GM19043 (cell line): ENCODE measurements at regions not wholly inside any gene's neighbourhood (a gene's known extent, or its start where the extent isn't known, plus 50 kb on each side); places are given as distances from the start of the nearest gene placed in this dataset.
"Not testable (repeated sequence)": the region's sequence is repeated elsewhere in the genome, so short reads cannot be mapped to it uniquely, and the experiment has no call there.

Experiments used
- ATAC-seq: cut with Tn5 transposase; IDR thresholded peaks from one replicate; pipeline ENCODE4 v1.9.1; 2021; ENCODE audit warnings: low read depth; ENCODE audit not compliant: unreplicated experiment

DNA sequence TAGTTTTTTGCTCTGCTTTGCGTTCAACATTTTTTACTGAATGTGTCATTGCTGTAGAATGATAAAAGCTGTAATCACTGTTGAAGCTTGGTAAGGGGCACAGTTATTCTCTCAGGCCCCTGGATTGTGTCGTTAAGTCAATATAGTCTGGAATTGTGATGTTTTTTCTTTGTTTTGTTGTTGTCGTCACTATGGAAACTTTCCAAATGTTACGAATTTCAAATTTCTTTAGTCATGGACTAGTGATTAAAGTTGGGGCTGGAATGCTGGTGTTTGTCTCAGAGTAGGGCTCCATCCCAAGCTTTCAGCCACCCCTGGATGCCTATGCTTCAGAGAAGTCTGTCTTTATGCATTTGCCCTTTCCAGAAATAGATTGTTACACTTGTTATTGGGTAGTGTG is 287.2 kb downstream of the CDH19 start:
- ATAC-seq, result no peak

DNA sequence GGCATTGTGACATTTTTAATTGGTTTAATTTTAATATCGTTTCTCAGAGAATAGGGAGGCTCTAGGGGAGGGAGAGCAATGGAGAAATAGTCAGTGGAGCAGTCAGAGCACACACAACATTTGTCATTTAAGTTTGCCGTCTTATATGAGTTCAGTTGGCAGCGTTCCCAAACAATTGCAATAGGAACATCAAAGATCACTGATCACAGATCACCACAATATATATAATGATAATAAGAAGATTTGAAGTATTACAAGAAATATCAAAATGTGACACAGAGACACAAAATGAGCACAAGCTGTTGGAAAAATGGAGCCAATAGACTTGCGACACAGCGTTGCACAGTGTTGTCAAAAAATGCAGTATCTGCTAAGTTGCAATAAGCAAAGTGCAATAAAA is 303.7 kb downstream of the CDH19 start:
- no peak for ATAC-seq

DNA sequence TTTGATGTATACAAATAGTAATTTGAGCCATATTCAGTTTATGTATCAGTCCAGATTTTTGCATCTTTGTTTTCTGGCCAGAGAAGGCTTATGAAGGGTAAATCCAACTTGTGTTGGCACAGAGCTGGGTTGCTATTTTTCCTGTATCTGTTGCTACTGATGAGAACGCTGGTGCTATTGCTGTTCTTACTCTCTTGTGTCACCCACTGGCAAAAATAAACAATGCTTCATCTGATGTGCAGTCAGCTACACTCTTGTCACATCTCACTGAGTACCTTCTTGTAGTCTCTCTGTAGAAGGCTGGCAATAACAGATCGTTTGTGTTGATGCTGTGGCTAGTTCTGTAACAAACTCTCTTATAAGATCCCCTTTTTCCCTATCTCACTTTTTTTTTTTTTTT is 323.4 kb downstream of the CDH19 start:
- ATAC-seq, result no peak

DNA sequence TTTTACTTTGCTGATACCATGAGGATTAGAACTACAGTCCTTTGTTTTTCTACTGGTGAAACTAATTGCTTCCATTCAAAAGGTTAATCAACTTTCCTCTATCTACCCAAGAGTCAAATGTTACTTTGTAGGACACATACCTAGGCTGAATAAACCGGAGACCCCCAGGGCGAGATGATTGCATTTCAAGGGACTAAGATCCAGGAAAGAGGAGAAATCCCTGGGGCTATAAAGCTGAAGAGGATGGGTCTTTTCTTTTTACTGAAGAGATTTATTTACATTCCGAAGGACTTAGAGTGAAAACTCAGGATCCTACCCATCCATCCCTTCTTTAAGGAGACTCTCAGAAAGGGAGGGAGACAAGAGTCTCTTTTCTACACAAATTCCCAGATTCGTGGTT is 331.9 kb downstream of the CDH19 start:
- ATAC-seq, result no peak

DNA sequence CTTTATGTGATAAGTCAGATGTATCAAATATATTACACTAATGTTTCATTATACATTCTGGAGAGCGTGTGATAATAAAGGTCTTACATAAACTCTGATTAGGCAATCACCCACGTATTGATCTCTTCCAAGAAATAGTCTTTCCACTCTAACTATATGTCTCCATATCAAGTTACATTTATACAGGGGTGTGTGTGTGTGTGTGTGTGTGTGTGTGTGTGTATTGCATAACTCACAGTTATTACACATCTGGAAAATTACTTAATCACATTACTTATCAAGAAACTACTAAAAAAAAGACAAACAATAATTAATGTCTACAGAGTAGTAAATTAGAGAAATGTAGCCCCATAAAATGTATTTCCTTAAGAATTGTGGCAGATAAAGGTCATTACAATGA is 339.8 kb downstream of the CDH19 start:
- ATAC-seq, result no peak

DNA sequence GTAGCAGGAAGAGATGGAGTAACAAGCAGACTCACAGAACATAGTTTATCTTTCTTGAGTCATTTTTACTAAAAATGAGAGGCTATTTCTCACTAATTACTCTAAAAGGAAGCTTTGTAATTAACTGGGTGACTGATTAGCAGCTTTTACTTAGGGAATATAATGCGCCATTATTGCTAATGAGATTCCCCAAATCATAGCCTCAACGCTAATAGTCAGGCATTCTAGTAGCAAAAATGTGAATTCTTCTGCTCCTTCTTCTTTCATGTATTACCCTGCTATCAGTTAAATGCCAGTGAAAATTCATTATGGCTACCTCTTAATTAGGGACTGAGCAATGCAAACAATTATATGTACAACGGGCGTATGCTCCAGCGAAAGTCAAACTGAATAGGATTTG is 349.8 kb downstream of the CDH19 start:
- ATAC-seq, result no peak

DNA sequence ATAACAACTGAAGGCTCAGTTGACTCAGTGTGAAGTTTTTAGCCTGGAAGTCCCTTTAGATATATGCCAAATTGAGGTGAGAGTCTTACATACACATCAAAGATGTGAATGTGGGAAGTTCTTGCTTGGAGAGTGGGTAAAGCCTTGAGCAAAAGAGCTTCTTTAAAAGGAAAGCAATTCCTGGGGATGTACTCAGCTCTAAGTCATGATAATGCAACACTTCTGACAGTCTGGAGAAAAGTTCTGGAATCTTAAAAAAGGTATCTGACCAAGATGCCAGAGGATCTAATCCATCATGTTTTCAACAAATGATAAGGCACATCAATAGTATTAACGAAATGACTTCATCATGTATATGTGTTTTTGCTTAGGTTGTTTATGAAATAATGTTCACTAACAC is 351.2 kb downstream of the CDH19 start:
- ATAC-seq, result no peak

DNA sequence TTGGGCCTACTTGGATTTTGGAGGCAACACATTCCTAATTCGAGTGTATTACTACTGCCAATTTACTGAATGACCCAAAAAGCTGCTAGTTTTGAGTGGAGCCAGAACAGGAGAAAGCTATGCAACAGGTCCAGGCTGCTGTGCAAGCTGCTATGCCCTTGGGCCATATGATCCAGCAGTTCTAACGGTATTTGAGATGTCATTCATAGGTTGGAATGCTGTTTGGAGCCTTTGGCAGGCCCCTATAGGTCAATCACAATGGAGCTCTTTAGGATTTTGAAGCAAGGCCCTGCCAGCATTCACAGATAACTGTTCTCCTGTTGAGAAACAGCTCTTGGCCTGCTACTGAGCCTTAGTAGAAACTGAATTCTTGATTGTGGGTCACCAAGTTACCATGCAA is 368.7 kb downstream of the CDH19 start:
- ATAC-seq, result no peak

DNA sequence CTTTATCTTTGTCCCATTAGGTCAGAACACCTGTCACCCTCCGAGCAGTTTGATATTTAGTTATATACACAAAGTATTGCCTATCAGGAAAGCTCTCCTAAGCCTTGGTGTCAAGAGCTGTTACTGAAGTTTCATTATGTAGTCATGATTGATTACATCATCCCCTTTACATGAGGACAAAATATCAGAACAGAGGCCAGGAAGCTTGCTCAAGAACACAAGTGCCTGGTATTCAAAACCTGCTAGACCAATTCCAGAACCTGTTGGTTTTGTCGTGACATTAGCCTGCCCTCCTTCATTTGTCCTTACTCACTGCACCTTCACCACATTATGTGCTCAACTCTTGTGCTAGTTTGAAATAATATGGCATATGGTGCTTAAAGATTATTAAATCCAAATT is 377.1 kb downstream of the CDH19 start:
- ATAC-seq, result no peak

DNA sequence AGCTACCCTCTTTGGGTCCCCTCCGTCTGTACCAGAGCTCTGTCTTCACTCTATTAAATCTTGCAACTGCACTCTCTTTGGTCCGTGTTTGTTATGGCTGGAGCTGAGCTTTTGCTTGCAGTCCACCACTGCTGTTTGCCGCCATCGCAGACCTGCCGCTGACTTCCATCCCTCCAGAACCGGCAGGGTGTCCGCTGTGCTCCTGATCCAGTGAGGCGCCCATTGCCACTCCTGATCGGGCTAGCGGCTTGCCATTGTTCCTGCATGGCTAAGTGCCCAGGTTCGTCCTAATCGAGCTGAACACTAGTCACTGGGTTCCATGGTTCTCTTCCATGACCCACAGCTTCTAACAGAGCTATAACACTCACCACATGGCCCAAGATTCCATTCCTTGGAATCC is 380.6 kb downstream of the CDH19 start:
- ATAC-seq, result not testable (repeated sequence)

DNA sequence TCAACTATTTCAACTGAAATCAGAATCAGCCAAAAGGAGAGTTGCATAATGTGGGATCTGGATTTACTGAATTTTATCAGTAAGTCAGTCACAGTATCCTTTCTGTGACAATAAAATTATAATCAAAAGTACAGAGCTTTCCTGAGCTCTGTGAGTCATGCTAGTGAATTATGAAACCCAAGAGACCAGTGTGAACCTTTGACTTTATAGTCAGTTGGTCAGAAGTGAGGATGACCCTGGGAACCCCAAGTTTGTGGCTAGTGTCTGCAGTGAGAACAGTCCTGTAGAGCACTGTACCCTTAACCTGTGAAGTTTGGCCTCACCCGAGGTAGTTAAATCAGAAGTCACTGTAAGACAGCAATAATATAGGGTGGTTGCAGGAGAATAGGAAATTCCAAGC is 381.7 kb downstream of the CDH19 start:
- ATAC-seq, result no peak

DNA sequence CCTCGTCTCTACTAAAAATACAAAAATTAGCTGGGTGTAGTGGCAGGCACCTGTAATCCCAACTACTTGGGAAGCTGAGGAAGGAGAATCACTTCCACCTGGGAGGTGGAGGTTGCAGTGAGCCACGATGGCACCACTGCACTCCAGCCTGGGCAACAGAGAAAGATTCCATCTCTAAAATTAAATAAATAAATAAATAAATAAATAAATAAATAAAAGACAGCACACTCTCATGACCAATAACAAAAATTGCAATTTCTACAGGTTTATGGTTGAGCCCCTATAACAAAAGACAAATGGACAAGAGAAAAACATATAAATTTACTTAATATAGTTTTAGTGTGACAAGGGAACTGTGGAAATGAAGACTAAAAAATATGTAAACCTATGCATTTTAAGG is 384.1 kb downstream of the CDH19 start:
- no peak for ATAC-seq

DNA sequence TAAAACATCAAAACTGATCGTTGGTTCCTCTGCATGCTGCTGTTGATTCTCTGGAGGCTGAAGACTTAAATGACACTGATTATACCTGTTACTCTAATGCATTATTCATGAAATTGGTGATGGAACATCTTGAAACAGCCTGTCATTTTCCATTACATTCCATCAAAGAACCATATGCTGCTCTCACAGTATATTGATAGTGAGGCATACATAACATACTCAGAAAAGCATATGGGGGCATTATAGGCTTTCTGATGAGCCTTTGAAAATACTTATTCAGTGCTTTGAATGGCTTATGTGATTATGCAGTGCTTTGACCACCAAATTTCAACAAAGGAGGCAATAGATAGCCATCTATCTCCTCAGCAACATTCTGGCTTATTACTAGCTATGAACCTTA is 392.1 kb downstream of the CDH19 start:
- ATAC-seq, result no peak

DNA sequence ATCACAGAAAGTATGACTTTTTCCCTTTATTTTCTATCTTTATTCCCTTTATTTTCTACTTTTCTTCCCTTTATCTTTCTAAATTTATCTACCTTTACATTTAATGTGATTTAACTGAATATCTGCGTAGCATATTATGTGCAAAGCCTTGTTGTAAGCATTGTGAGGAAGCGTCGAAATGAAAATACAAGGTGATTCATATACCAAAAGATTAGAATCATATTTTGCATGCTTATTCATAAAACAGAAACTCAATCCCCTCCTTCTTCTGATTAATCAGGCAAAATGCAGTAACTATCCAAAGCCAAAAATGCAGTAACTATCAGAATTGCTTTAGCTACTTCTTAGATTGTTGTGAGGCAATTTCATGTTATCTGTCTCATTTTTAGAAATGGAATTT is 393.0 kb downstream of the CDH19 start:
- ATAC-seq, result no peak

DNA sequence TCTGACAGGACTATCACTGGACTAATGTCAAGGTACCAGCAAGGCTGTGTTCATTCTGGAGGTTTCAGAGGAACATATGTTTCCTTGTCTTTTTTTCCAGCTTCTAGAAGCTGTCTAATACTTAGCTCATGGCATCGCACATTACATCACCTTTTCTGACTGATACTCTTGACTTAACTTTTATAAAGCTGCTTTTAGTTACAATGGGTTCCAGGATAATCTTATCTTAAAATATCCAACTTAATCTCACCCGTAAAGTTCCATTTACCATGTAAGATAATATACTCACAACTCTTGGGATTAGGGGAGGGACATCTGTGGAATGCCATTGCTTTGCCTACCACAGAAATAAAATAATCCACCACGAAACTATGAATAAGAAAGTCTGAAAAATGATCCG is 394.2 kb downstream of the CDH19 start:
- ATAC-seq, result no peak

DNA sequence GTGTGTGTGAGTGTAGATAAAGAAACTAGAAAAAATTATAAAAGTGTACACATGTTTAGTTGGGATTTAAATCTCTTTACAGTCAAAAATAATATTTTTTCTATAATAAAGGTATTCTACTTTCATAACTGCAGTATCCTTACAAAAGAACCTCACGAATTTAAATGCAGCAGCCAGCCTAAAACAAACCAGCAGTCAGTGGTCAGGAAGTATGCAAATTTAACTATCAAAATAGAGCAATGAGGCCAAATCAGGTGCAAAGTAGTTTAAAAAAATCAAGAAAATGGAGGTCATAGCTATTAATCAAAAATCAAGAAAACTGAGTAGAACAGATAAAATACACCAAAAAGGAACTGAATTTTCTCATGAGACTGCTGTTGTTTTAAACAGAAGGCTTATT is 407.1 kb downstream of the CDH19 start:
- no peak for ATAC-seq

DNA sequence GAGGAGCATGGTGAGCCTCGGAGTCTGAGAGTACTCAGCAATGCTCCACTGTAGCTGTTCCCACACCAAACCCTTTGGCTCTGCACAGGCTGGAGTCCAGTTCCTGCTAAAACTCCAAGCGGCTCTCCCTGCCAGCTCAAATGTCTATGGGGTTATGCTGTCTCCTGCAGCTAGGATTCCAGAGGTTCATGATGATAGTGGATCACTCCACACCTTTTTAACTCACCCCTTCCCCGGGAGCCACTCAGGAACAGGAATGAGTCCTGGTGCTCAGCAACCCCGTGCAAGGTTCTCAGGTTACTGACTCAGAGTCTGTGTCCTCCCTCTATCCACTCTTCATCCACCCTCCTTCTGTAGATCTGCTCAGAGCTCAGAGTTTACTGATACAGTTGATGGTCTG is 410.0 kb downstream of the CDH19 start:
- no peak for ATAC-seq

DNA sequence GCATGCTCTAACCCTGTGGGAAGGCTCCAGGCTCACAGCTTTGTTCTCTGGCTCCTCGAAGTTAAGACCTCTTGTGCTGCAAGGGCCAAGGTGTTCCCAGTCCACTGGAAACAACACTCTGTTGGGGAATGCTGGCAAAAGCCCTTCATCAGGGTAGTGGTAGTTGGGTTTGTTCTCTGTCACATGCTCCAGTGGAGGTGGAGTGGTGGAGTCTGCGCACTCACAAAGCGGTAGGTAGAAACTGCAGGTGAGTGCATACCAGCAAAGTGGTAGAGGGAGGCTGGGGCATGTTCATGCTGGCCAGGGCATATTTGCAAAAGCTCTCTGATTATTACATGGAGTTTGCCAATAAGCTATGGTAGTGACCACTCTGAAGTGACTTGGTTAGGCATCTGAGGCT is 410.5 kb downstream of the CDH19 start:
- no peak for ATAC-seq

DNA sequence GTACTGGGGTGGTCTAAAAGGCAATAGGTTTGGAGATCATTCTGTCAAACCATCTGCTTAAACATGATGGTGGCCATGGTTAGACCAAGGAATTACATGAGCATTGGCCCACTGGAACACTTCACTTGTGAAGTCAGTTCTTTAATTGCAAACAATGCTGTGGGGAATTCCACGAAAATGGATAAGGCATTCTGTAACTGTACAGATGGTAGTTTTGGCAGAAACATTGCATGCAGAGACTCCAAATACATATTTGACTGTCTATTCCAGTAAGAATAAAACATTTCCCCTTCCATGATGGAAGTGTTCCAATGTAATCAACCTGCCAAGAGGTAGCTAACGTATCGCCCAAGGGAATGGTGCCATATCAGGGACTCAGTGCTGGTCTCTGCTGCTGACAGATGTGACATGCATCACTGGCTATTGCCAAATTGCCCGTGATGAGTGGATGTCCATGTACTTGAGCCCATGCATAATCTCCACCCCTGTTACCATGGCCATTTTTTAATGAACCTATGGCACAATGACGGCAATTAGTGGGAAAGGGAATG is 417.9 kb downstream of the CDH7 start:
- no peak for ATAC-seq

DNA sequence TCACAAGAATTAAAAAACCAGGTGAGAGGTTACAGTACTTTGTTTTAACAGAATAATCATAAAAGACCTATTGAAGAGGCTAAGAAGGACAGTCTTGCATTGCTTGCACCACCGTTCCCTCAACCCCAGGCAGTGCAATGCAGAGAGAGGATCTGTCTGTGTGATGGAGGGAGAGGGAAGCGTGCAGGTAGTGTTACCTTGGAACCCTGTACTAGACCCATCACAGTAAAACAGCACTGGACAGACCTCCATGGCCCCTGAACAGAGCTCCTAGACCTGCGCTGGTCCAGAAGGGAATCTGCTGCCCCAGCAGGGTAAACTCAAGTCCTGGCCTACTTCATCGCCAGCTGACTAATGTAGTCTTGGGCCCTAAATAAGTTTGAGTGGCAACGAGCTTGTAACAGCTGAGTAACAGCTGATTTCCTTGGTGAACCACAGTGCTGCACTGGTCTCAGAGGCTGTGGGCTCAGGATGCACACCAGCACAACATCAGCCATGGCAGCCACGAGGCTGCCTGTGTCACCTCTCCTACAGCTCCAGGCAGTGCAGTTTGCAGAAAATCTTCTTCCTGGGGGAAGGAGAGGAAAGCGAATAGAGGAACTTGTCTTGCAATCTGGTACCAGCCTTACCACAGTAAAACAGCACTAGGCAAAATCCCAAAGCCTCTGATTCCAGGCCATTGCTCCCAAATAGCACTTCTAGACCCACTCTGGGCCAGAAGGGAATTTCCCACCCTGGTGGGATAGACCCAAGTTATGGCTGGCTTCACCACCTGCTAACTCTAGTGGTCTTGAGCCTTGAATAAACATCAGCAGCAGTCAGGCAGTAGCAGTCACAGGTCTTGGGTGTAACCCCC is 417.2 kb downstream of the CDH7 start:
- no peak for ATAC-seq

DNA sequence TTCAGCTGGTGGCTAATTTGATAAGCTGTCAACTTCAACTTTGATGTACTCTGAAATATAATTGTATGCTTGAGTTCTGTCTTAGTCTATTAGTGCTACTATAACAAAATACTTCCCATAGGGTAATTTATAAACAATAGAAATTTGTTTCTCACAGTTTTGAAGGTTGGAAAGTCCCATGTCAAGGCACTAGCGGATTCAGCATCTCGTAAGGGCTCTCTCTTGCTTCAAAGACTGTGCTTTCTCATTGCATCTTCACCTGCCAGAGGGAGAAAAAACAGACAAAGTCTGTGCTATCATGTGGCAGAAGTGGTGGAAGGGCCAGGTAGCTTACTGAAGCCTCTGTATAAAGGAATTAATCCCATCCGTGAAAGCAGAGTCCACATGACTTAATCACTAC is 409.2 kb downstream of the CDH7 start:
- no peak for ATAC-seq

DNA sequence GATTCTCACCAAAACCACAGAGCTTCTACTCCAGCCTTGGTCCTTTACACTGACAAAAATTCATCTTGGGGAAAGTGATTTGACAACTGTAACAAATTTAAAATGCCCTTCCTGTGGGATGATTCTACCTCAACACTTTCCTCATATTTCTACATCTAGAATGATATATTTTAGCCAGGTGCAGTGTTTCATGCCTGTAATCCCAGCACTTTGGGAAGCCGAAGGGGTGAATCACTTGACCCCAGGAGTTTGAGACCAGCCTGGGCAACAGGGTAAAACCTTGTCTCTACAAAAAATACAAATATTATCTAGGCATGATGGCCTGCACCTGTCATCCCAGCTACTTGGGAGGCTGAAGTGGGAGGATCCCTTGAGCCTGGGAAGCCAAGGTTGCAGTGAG is 408.6 kb downstream of the CDH7 start:
- ATAC-seq, result no peak
